ENCODE measurements at regions not wholly inside any gene's neighbourhood (a gene's known extent, or its start where the extent isn't known, plus 50 kb on each side); places are given as distances from the start of the nearest gene placed in this dataset.

DNA sequence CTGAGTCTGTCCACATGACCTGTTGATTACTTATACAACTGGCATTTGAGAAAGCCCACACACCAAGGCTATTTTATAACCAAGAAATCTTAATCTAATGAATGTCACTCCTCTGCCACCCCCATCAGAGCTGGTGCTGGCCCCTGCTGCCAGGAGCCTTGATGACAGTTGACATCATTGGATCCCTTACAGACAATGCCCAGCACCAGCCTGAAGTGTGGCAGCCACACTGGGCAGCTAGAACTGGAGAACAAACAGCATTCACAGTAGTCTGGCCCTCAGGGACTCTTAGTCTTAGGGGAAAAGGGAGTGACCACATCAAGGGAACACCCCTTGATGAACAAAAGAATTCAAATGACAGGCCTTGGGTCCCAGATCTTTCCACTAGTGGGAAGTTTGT is 840.6 kb downstream of the EPHA3 start:
- H3K27ac ChIP-seq: no peak overlapping the region
- no peak for DNase-seq (ENCODE audit: low spot score)
- H3K4me1 ChIP-seq: peaks cover 3% of the 10 kb centered on the region
- H3K4me3 ChIP-seq: no peak overlapping the region
- no peak overlapping the region for H3K4me2 ChIP-seq
- H3K79me2 ChIP-seq (ENCODE audit: low read depth): no peaks in the 10 kb centered on the region
- Mint-ChIP-seq H3K27ac (no peak overlapping the region), H3K27me3 (ENCODE audit: insufficient read depth, low read depth) (peaks cover 3% of the 10 kb centered on the region), H3K9me3 (peaks cover 10% of the 10 kb centered on the region), H3K4me1 (peaks cover 5% of the 10 kb centered on the region), H3K4me3 (no peak overlapping the region), H3K36me3 (no peaks in the 10 kb centered on the region)
- H3K27me3 ChIP-seq: no peaks in the 10 kb centered on the region
- H4K20me1 ChIP-seq (ENCODE audit: low read depth): no peaks in the 10 kb centered on the region
- H3K9ac ChIP-seq: no peak overlapping the region
- H3F3A ChIP-seq (ENCODE audit: low read depth): peaks cover 4% of the 10 kb centered on the region
- TF ChIP-seq, protein P1, sequence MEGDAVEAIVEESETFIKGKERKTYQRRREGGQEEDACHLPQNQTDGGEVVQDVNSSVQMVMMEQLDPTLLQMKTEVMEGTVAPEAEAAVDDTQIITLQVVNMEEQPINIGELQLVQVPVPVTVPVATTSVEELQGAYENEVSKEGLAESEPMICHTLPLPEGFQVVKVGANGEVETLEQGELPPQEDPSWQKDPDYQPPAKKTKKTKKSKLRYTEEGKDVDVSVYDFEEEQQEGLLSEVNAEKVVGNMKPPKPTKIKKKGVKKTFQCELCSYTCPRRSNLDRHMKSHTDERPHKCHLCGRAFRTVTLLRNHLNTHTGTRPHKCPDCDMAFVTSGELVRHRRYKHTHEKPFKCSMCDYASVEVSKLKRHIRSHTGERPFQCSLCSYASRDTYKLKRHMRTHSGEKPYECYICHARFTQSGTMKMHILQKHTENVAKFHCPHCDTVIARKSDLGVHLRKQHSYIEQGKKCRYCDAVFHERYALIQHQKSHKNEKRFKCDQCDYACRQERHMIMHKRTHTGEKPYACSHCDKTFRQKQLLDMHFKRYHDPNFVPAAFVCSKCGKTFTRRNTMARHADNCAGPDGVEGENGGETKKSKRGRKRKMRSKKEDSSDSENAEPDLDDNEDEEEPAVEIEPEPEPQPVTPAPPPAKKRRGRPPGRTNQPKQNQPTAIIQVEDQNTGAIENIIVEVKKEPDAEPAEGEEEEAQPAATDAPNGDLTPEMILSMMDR (IDR thresholded peaks at IDR 0.05): no peak
- no peak for TF ChIP-seq EZH2 (IDR thresholded peaks at IDR 0.05)
- TF ChIP-seq EZH2phosphoT487 (IDR thresholded peaks at IDR 0.05): no peak
- no peaks in the 10 kb centered on the region for H3K9me3 ChIP-seq (ENCODE audit: low read depth)
- H3K36me3 ChIP-seq: no peaks in the 10 kb centered on the region
- H2AFZ ChIP-seq (replicated peaks): no peak overlapping the region

DNA sequence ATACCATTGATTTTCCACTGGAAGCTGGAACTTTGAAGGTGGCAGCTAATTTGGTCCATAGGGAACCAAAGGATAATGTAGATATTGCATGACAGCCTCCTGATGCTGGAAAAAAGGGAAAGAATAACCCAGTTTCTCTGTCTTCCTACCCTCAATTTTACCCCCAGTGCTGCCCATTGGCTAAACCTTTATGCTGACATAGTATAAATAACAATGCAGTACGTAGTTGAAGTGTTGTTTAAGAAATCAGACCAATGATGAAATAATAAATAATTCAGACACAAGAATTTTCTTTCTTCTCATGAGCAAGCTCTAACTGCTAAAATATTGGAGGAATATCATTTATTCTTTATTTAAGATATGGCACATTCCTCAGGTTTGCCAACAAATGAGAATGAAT is 843.4 kb downstream of the EPHA3 start:
- Histone ChIP-seq H3K79me2 (ENCODE audit: low read depth) (no peaks in the 10 kb centered on the region), H4K20me1 (ENCODE audit: low read depth) (no peaks in the 10 kb centered on the region), H3K9me3 (ENCODE audit: low read depth) (no peaks in the 10 kb centered on the region), H3K4me3 (no peak overlapping the region), H3K4me1 (peaks cover 3% of the 10 kb centered on the region), H3F3A (ENCODE audit: low read depth) (peaks cover 4% of the 10 kb centered on the region), H3K27ac (no peak overlapping the region), H3K27me3 (no peaks in the 10 kb centered on the region), H3K9ac (no peak overlapping the region), H2AFZ (replicated peaks) (no peak overlapping the region), H3K4me2 (no peak overlapping the region), H3K36me3 (no peaks in the 10 kb centered on the region)
- no peak overlapping the region for H3K27ac Mint-ChIP-seq
- peaks cover 3% of the 10 kb centered on the region for H3K27me3 Mint-ChIP-seq (ENCODE audit: insufficient read depth, low read depth)
- H3K4me3 Mint-ChIP-seq: no peak overlapping the region
- H3K9me3 Mint-ChIP-seq: peaks cover 7% of the 10 kb centered on the region
- DNase-seq (ENCODE audit: low spot score): no peak
- H3K4me1 Mint-ChIP-seq: peaks cover 10% of the 10 kb centered on the region
- no peak for TF ChIP-seq EZH2 (IDR thresholded peaks at IDR 0.05)
- no peak for TF ChIP-seq EZH2phosphoT487 (IDR thresholded peaks at IDR 0.05)
- H3K36me3 Mint-ChIP-seq: no peaks in the 10 kb centered on the region

DNA sequence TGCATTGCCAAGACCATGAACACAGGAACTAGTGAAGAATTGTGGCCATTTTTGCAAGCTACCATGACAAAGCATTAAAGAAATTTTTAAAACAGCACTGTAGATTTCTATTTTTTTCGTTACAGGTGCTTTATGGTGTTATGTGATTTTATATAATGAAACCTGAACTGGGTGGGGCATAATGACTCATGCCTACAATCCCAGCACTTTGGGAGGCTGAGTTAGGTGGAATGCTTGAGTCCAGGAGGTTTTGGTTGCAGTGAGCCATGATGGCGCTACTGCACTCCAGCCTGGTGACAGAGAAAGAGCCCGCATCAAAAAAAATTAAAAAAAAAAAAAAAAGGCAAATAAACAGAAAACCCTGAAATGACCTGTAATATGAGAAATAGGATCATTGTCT is 846.7 kb downstream of the EPHA3 start:
- Mint-ChIP-seq H3K4me1 (peaks cover 12% of the 10 kb centered on the region), H3K27ac (no peak overlapping the region), H3K27me3 (ENCODE audit: insufficient read depth, low read depth) (no peaks in the 10 kb centered on the region), H3K36me3 (no peaks in the 10 kb centered on the region), H3K9me3 (peaks cover 3% of the 10 kb centered on the region), H3K4me3 (no peak overlapping the region)
- Histone ChIP-seq H2AFZ (replicated peaks) (no peak overlapping the region), H3K9ac (no peak overlapping the region), H3F3A (ENCODE audit: low read depth) (peaks cover 4% of the 10 kb centered on the region), H3K79me2 (ENCODE audit: low read depth) (no peaks in the 10 kb centered on the region), H3K4me3 (no peak overlapping the region), H4K20me1 (ENCODE audit: low read depth) (no peaks in the 10 kb centered on the region), H3K4me1 (peaks cover 3% of the 10 kb centered on the region), H3K27ac (no peak overlapping the region), H3K36me3 (no peaks in the 10 kb centered on the region), H3K9me3 (ENCODE audit: low read depth) (no peaks in the 10 kb centered on the region), H3K4me2 (no peak overlapping the region), H3K27me3 (no peaks in the 10 kb centered on the region)
- DNase-seq (ENCODE audit: low spot score): no peak
- TF ChIP-seq EZH2phosphoT487 (IDR thresholded peaks at IDR 0.05): no peak
- no peak for TF ChIP-seq EZH2 (IDR thresholded peaks at IDR 0.05)
- TF ChIP-seq, protein P1 (IDR thresholded peaks at IDR 0.05): no peak

DNA sequence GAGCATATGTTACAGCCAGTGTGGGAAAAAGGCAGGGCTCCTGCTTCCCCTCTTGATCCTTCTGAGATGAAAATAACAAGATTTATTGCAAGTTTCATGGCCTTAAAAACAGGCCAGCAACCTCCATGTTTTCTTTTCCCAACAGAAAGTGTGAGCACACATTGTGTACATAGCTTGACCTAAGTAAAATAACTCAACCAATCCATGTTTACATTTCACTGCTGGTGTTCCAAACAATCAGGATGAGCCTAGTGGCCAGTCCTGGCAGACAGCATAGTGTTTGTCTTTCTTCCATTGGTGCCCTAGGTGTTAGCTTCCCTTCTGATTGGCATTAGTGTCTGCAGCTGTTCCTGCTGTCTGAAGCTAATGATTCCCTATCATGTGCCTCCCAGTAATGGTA is 847.7 kb downstream of the EPHA3 start:
- Mint-ChIP-seq H3K27me3 (ENCODE audit: insufficient read depth, low read depth) (no peaks in the 10 kb centered on the region), H3K36me3 (no peaks in the 10 kb centered on the region), H3K4me1 (peaks cover 12% of the 10 kb centered on the region), H3K9me3 (peaks cover 3% of the 10 kb centered on the region), H3K4me3 (no peak overlapping the region), H3K27ac (no peak overlapping the region)
- H4K20me1 ChIP-seq (ENCODE audit: low read depth): no peaks in the 10 kb centered on the region
- H3K4me2 ChIP-seq: no peak overlapping the region
- H3K36me3 ChIP-seq: no peaks in the 10 kb centered on the region
- H3K4me1 ChIP-seq: no peaks in the 10 kb centered on the region
- H3K9me3 ChIP-seq (ENCODE audit: low read depth): no peaks in the 10 kb centered on the region
- TF ChIP-seq EZH2 (IDR thresholded peaks at IDR 0.05) (no peak), EZH2phosphoT487 (IDR thresholded peaks at IDR 0.05) (no peak)
- TF ChIP-seq, protein P1 (IDR thresholded peaks at IDR 0.05): no peak
- H3F3A ChIP-seq (ENCODE audit: low read depth): peaks cover under 1% of the 10 kb centered on the region
- no peak overlapping the region for H3K27ac ChIP-seq
- H2AFZ ChIP-seq (replicated peaks): no peak overlapping the region
- no peaks in the 10 kb centered on the region for H3K79me2 ChIP-seq (ENCODE audit: low read depth)
- no peak overlapping the region for H3K9ac ChIP-seq
- DNase-seq (ENCODE audit: low spot score): no peak
- no peaks in the 10 kb centered on the region for H3K27me3 ChIP-seq
- no peak overlapping the region for H3K4me3 ChIP-seq

All from neural progenitor cell (in vitro differentiated cells).